AG09319 (cell line): ENCODE measurements at regions not wholly inside any gene's neighbourhood (a gene's known extent, or its start where the extent isn't known, plus 50 kb on each side); places are given as distances from the start of the nearest gene placed in this dataset.

Source experiments
- DNase-seq: peaks from one replicate; pipeline ENCODE4 v3.0.0-alpha.2; 2010; ENCODE audit warnings: low read depth; ENCODE audit errors: extremely low read depth
- TF ChIP-seq, protein P1 (sequence below): IDR thresholded peaks from 2 replicates; pipeline ENCODE4 v1.5.1; 2011; ENCODE audit warnings: low read depth, mild to moderate bottlenecking, inconsistent platforms, low read length, moderate library complexity

DNA sequence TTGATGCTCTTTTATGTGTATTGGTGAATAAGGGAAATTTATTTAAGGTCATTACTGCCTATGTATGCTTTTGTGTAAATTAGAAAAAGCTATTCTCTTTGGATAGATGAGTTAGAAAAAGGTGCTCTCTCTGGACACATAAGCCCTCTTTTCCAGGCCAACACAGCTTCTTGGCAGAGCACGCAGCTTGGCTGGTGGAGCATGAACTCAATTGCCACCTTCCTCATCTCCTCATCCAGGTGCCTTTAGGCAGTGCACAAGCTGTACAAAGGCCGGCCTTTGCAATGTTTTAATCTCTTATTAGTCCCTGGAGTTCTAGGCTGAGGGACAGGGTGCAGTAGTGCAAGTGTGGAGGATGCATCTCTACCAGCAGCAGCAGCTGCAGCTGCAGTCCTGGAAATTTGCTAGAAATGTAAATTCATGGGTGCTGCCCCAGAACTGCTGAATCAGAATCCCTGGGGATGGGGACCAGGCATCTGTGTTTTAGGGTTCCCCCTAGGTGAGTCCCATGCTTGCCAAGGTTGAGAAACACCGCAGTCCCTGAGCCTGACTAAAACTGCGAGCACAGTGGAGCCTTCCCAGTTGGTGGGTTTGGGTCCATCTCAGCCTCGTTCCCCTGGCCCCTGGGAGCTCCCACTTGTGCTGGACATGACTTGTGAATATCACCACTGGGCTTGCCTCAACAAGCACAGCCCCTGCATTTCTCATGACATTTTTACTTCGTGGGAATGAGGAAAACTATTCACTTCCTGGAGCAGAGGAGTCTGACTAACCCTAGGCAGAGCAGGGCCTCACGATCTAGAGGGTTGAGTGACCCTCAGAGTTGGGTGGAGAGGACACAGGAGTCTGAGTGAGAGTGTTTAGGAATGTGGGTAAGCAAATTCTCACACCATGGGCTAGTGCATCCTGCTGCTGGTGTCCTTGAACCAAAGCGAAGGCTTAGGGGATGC is 272.3 kb downstream of the ZSWIM6 start:
- DNase-seq, result no peak

DNA sequence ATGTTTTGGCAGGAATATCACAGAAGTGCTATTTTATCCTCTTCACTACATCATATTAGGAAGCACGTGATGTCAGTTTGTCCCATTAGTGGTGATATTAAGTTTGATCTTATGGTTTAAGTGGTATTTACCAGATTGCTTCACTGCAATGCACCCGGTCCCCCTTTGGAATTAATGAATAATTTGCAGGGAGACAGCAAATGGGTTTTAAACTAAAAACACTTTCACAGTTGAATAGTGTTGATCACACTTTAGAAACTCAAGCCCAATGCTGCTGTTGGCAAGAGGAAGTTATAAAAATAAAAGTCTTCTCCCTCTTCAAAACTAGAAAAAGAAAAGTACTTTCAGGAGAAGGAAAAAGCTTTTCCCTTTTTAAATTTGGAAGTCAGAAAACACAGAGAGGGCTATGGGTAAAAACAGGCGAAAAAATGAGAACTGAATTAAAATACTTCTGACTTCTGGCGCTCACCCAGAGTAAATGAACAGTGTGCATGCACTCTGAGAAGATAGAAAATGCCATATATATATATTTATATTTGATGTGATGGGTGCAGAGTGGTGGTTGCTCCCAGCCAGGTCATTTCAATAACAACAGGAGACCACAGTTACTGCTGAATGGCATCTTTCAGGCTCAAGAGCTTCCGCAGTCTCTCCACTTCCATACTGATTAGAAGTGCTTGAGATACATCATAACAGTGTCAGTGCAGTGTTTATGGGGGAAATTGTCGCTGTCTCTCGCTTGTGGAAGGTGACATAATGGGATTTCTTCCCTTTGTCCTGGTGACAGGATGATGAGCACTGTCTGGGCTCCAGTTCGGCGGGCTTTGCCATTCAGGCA is 278.0 kb downstream of the ZSWIM6 start:
- DNase-seq, result no peak
- TF ChIP-seq, protein P1, sequence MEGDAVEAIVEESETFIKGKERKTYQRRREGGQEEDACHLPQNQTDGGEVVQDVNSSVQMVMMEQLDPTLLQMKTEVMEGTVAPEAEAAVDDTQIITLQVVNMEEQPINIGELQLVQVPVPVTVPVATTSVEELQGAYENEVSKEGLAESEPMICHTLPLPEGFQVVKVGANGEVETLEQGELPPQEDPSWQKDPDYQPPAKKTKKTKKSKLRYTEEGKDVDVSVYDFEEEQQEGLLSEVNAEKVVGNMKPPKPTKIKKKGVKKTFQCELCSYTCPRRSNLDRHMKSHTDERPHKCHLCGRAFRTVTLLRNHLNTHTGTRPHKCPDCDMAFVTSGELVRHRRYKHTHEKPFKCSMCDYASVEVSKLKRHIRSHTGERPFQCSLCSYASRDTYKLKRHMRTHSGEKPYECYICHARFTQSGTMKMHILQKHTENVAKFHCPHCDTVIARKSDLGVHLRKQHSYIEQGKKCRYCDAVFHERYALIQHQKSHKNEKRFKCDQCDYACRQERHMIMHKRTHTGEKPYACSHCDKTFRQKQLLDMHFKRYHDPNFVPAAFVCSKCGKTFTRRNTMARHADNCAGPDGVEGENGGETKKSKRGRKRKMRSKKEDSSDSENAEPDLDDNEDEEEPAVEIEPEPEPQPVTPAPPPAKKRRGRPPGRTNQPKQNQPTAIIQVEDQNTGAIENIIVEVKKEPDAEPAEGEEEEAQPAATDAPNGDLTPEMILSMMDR, result no peak

More for the DNA sequence above, 272.3 kb downstream of the ZSWIM6 start:
- TF ChIP-seq, protein P1, result no peak

DNA sequence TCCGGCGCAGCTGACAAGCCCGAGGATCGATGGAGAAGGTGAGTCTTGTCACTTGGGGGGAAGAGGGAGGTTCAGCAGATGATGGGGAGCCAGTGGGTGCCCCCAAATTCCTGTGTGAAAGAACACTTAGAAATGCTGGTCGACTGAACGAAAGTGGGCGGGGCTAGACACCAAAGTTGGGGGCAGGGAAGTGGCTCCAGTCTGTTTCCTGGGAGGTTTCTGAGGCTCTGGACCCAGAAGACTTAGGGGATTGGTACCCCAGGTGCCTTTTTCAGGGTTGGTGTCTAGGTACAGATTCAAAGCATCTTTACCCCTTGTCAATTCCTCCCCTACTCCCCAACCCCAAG is 278.6 kb downstream of the ZSWIM6 start:
- TF ChIP-seq, protein P1, result no peak
- DNase-seq, result no peak

DNA sequence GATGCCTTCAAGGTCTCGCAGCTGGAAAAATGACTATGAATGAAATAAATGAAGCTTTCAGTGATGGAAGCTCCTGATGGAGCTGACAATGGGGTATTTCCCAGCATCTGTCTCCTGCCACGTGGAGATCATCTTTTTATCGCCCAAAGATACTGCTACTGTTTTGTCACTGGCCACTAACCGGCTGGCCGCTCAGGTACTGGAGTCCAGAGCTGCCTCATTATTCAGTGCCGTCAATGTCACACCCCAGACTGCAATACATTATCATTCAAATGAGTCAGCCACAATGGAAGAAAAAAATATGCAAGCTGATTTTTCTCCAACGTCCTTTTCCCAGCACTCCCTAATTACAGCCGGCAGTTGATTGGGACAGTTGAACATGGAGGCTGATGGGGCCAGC is 280.4 kb downstream of the ZSWIM6 start:
- TF ChIP-seq, protein P1, result no peak
- no peak for DNase-seq

DNA sequence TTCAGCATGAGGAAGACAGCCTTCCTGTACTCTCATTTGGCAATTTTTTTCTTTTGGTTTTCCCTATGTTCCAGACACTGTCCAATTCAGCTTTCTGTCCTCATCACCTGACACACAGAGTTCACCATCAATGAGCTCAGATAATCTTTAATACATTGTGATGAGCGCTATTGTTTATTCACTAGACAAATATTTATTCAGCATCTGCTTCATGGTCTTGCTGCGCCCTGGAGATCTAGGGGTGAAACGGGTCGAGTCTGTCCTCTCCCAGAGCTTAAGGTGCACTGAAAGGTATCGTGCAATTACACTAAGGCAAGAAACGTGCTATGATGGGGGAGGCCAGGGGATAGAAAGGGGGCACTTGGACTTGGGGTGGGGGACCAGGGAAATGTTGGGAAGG is 281.6 kb downstream of the ZSWIM6 start:
- TF ChIP-seq, protein P1, result no peak
- no peak for DNase-seq

DNA sequence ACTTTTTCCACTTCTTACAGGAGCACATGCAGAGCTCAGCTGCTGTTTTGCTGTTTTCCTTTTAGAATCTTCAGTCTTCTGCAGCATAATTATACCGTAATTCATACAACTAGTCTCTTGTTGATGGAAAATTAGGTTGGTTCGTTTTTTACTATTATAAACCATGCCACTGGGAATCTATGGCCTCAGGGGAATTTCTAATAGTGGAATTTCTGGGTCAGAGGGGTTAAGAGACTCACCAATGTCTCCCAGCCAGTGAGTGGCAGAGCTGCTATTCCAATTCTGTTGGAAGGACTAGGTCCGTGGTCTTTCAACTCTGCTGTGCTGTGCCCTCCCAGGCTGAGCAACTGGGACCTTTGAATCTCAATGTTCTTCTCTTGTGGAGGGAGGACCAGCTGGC is 282.5 kb downstream of the ZSWIM6 start:
- TF ChIP-seq, protein P1, result no peak
- DNase-seq, result no peak

DNA sequence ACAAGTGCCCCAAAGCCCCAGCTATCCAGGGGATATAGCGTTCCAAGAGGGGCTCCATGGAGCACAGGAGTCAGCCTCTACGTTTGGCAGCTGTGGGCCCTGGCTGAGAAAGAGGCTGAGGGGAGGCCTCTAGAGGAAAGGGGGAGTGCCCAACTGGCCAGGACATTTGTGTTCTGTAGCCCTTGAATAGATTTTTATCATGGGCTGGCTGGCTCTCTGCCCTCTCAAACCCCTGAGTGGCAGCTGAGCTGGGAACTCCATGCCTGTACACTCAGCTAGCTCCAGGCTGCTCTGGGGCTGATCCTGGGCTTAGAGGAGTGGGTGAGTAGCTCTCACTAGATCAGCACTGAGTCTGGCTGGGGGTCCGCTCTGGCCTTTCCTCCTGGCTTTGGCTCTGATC is 285.0 kb downstream of the ZSWIM6 start:
- no peak for DNase-seq
- TF ChIP-seq, protein P1, result no peak
